Cardiac muscle cell (in vitro differentiated cells and primary cell): ENCODE measurements at regions not wholly inside any gene's neighbourhood (a gene's known extent, or its start where the extent isn't known, plus 50 kb on each side); places are given as distances from the start of the nearest gene placed in this dataset.

Source experiments
- DNase-seq, 2 donors: peaks; one replicate each; pipeline versions ENCODE4 v3.0.0 to v3.0.0-alpha.2; 2010 to 2017; ENCODE audit warnings: low read depth in 1 of 2, low spot score in 1 of 2
- H3K27ac ChIP-seq: fragments of 200-600 bp; sonication (generic); 2 replicates; pipeline ENCODE4 v1.5.1; 2016
- H3K27me3 ChIP-seq: fragments of 200-600 bp; sonication (generic); 2 replicates; pipeline ENCODE4 v1.6.0; 2016; ENCODE audit warnings: control low read depth
- H3K36me3 ChIP-seq: fragments of 200-600 bp; sonication (generic); 2 replicates; pipeline ENCODE4 v1.5.1; 2016; ENCODE audit warnings: control low read depth
- H3K4me1 ChIP-seq: fragments of 200-600 bp; sonication (generic); 2 replicates; pipeline ENCODE4 v1.8.1; 2017; ENCODE audit warnings: low read depth, mild to moderate bottlenecking, mixed run types
- H3K4me3 ChIP-seq: fragments of 200-600 bp; sonication (generic); 2 replicates; pipeline ENCODE4 v1.5.1; 2016; ENCODE audit warnings: mild to moderate bottlenecking
- H3K9me3 ChIP-seq: fragments of 200-600 bp; sonication (generic); 2 replicates; pipeline ENCODE4 v1.5.1; 2017; ENCODE audit warnings: low read depth, mild to moderate bottlenecking, control low read depth
- CTCF ChIP-seq: IDR thresholded peaks from 2 replicates; pipeline ENCODE4 v1.5.1; 2012; ENCODE audit warnings: low read depth, mild to moderate bottlenecking, low read length

- no peak overlapping the region for H3K4me3 ChIP-seq
- no peak for DNase-seq
- H3K36me3 ChIP-seq, result no peaks in the 10 kb centered on the region
- no peaks in the 10 kb centered on the region for H3K9me3 ChIP-seq
- H3K27ac ChIP-seq, result no peak overlapping the region
- TF ChIP-seq CTCF, result no peak
- no peaks in the 10 kb centered on the region for H3K27me3 ChIP-seq
- peaks cover 23% of the 10 kb centered on the region for H3K4me1 ChIP-seq
These were observed 282.0 kb upstream of the TPM1 start for GRCh38 chr15:62760538-62760937.

GRCh38 chr15:62765916-62766315, 276.6 kb upstream of the TPM1 start:
- H3K9me3 ChIP-seq, result no peaks in the 10 kb centered on the region
- peak overlapping the region; percentile 53 for H3K27ac ChIP-seq
- no peak for TF ChIP-seq CTCF
- H3K36me3 ChIP-seq, result no peaks in the 10 kb centered on the region
- H3K4me1 ChIP-seq, result peaks cover 27% of the 10 kb centered on the region
- DNase-seq, result no peak
- H3K27me3 ChIP-seq, result no peaks in the 10 kb centered on the region
- H3K4me3 ChIP-seq, result no peak overlapping the region

- Histone ChIP-seq H3K4me3 (no peak overlapping the region), H3K27ac (peak overlapping the region; percentile 53), H3K4me1 (peaks cover 27% of the 10 kb centered on the region), H3K36me3 (no peaks in the 10 kb centered on the region), H3K9me3 (no peaks in the 10 kb centered on the region), H3K27me3 (no peaks in the 10 kb centered on the region)
- TF ChIP-seq CTCF, result no peak
- DNase-seq, result no peak
These were observed 275.9 kb upstream of the TPM1 start for GRCh38 chr15:62766599-62766998.

- Histone ChIP-seq H3K4me3 (no peak overlapping the region), H3K27ac (no peak overlapping the region), H3K27me3 (no peaks in the 10 kb centered on the region), H3K9me3 (no peaks in the 10 kb centered on the region), H3K4me1 (peaks cover 27% of the 10 kb centered on the region), H3K36me3 (no peaks in the 10 kb centered on the region)
- DNase-seq, result peak in 1 of 2 donors; percentile 55
- TF ChIP-seq CTCF, result no peak
These were observed 272.9 kb upstream of the TPM1 start for GRCh38 chr15:62769604-62770003.

- Histone ChIP-seq H3K4me1 (peaks cover 24% of the 10 kb centered on the region), H3K27ac (no peak overlapping the region), H3K27me3 (no peaks in the 10 kb centered on the region), H3K36me3 (no peaks in the 10 kb centered on the region), H3K9me3 (no peaks in the 10 kb centered on the region), H3K4me3 (no peak overlapping the region)
- TF ChIP-seq CTCF, result no peak
- no peak for DNase-seq
These were observed 272.4 kb upstream of the TPM1 start for GRCh38 chr15:62770111-62770660.

- H3K4me3 ChIP-seq, result no peak overlapping the region
- no peak for TF ChIP-seq CTCF
- no peak overlapping the region for H3K27ac ChIP-seq
- H3K27me3 ChIP-seq, result no peaks in the 10 kb centered on the region
- peaks cover 18% of the 10 kb centered on the region for H3K4me1 ChIP-seq
- no peaks in the 10 kb centered on the region for H3K9me3 ChIP-seq
- H3K36me3 ChIP-seq, result no peaks in the 10 kb centered on the region
- DNase-seq, result peak in 1 of 2 donors; percentile 52
These were observed 271.8 kb upstream of the TPM1 start for GRCh38 chr15:62770752-62771151.
